ENCODE measurements at regions not wholly inside any gene's neighbourhood (a gene's known extent, or its start where the extent isn't known, plus 50 kb on each side); places are given as distances from the start of the nearest gene placed in this dataset.

- H3K27me3 ChIP-seq (ENCODE audit: insufficient read depth, low read length, poor library complexity): no peaks in the 10 kb centered on the region
- H3K9ac ChIP-seq (ENCODE audit: low read depth, low read length): no peak overlapping the region
- H3K79me2 ChIP-seq (ENCODE audit: insufficient read depth, low read length): no peaks in the 10 kb centered on the region
- H3K27ac ChIP-seq (ENCODE audit: low read length): no peak overlapping the region
- H3K36me3 ChIP-seq (ENCODE audit: insufficient read depth, low read length): no peaks in the 10 kb centered on the region
- ATAC-seq (ENCODE audit: insufficient read depth, low read depth) (no peak), DNase-seq (no peak)
- no peak overlapping the region for H2AFZ ChIP-seq (ENCODE audit: low read depth, low read length)
- H3K4me1 ChIP-seq (ENCODE audit: insufficient read depth, low read length): no peaks in the 10 kb centered on the region
- no peak overlapping the region for H3K4me2 ChIP-seq (ENCODE audit: insufficient read depth, low read length)
- no peaks in the 10 kb centered on the region for H3K9me3 ChIP-seq (ENCODE audit: insufficient read depth, low read length, severe bottlenecking)
- H3K4me3 ChIP-seq (ENCODE audit: low read depth in 1 of 2, low read length in 2 of 2): no peak overlapping the region
- no peaks in the 10 kb centered on the region for H4K20me1 ChIP-seq (ENCODE audit: insufficient read depth, low read length)
- TF ChIP-seq EZH2 (IDR thresholded peaks at IDR 0.05; ENCODE audit: borderline replicate concordance, low read depth, low read length, severe bottlenecking): no peak
- no peak for TF ChIP-seq CTCF (IDR thresholded peaks at IDR 0.05; ENCODE audit: borderline replicate concordance, extremely low read depth, low read length, poor library complexity, severe bottlenecking)
These were observed 198.6 kb upstream of the BMPER start for GRCh38 chr7:33706771-33707200.

GRCh38 chr7:33707427-33707826 is 197.9 kb upstream of the BMPER start:
- H4K20me1 ChIP-seq (ENCODE audit: insufficient read depth, low read length): no peaks in the 10 kb centered on the region
- no peak overlapping the region for H3K27ac ChIP-seq (ENCODE audit: low read length)
- H3K27me3 ChIP-seq (ENCODE audit: insufficient read depth, low read length, poor library complexity): no peaks in the 10 kb centered on the region
- no peak for ATAC-seq (ENCODE audit: insufficient read depth, low read depth)
- H2AFZ ChIP-seq (ENCODE audit: low read depth, low read length): no peak overlapping the region
- H3K36me3 ChIP-seq (ENCODE audit: insufficient read depth, low read length): no peaks in the 10 kb centered on the region
- no peaks in the 10 kb centered on the region for H3K79me2 ChIP-seq (ENCODE audit: insufficient read depth, low read length)
- H3K4me2 ChIP-seq (ENCODE audit: insufficient read depth, low read length): no peak overlapping the region
- no peak for DNase-seq
- H3K4me1 ChIP-seq (ENCODE audit: insufficient read depth, low read length): no peaks in the 10 kb centered on the region
- H3K9me3 ChIP-seq (ENCODE audit: insufficient read depth, low read length, severe bottlenecking): no peaks in the 10 kb centered on the region
- no peak overlapping the region for H3K9ac ChIP-seq (ENCODE audit: low read depth, low read length)
- no peak for TF ChIP-seq CTCF (IDR thresholded peaks at IDR 0.05; ENCODE audit: borderline replicate concordance, extremely low read depth, low read length, poor library complexity, severe bottlenecking)
- TF ChIP-seq EZH2 (IDR thresholded peaks at IDR 0.05; ENCODE audit: borderline replicate concordance, low read depth, low read length, severe bottlenecking): no peak
- H3K4me3 ChIP-seq (ENCODE audit: low read depth in 1 of 2, low read length in 2 of 2): no peak overlapping the region

- Histone ChIP-seq H3K27me3 (ENCODE audit: insufficient read depth, low read length, poor library complexity) (no peaks in the 10 kb centered on the region), H3K4me2 (ENCODE audit: insufficient read depth, low read length) (no peak overlapping the region), H3K4me1 (ENCODE audit: insufficient read depth, low read length) (no peaks in the 10 kb centered on the region), H3K79me2 (ENCODE audit: insufficient read depth, low read length) (no peaks in the 10 kb centered on the region), H3K9me3 (ENCODE audit: insufficient read depth, low read length, severe bottlenecking) (no peaks in the 10 kb centered on the region), H3K36me3 (ENCODE audit: insufficient read depth, low read length) (no peaks in the 10 kb centered on the region), H3K4me3 (ENCODE audit: low read depth in 1 of 2, low read length in 2 of 2) (no peak overlapping the region), H3K9ac (ENCODE audit: low read depth, low read length) (no peak overlapping the region), H3K27ac (ENCODE audit: low read length) (no peak overlapping the region), H4K20me1 (ENCODE audit: insufficient read depth, low read length) (no peaks in the 10 kb centered on the region), H2AFZ (ENCODE audit: low read depth, low read length) (no peak overlapping the region)
- DNase-seq (no peak), ATAC-seq (ENCODE audit: insufficient read depth, low read depth) (no peak)
- TF ChIP-seq EZH2 (IDR thresholded peaks at IDR 0.05; ENCODE audit: borderline replicate concordance, low read depth, low read length, severe bottlenecking): no peak
- no peak for TF ChIP-seq CTCF (IDR thresholded peaks at IDR 0.05; ENCODE audit: borderline replicate concordance, extremely low read depth, low read length, poor library complexity, severe bottlenecking)
These were observed 194.7 kb upstream of the BMPER start for GRCh38 chr7:33710608-33711007.
